Progenitor cell of endocrine pancreas (in vitro differentiated cells): ENCODE measurements at regions not wholly inside any gene's neighbourhood (a gene's known extent, or its start where the extent isn't known, plus 50 kb on each side); places are given as distances from the start of the nearest gene placed in this dataset.

ENCODE experiments used
- DNase-seq: peaks from one replicate; pipeline ENCODE4 v3.0.0; 2021; ENCODE audit warnings: low spot score; ENCODE audit not compliant: unreplicated experiment
- H3K27ac Mint-ChIP-seq: 2 replicates; pipeline ENCODE4 v1.8.0; 2021; ENCODE audit warnings: mild to moderate bottlenecking, moderate library complexity, mixed read lengths
- H3K27me3 Mint-ChIP-seq: 2 replicates; pipeline ENCODE4 v1.8.0; 2021; ENCODE audit warnings: mixed read lengths
- H3K36me3 Mint-ChIP-seq: 2 replicates; pipeline ENCODE4 v1.8.0; 2022; ENCODE audit warnings: mixed read lengths; ENCODE audit not compliant: insufficient read depth
- H3K4me1 Mint-ChIP-seq: 2 replicates; pipeline ENCODE4 v1.8.0; 2021; ENCODE audit warnings: low read depth, mixed read lengths
- H3K4me3 Mint-ChIP-seq: 2 replicates; pipeline ENCODE4 v1.8.0; 2021; ENCODE audit warnings: low read depth, mild to moderate bottlenecking, moderate library complexity, mixed read lengths
- H3K9me3 Mint-ChIP-seq: 2 replicates; pipeline ENCODE4 v1.8.0; 2021; ENCODE audit warnings: low read depth, mixed read lengths
- TF ChIP-seq, protein P1 (sequence below): fragments of 200-600 bp; sonication (generic); IDR thresholded peaks from one replicate; pipeline ENCODE4 v1.5.0; 2021; ENCODE audit warnings: antibody characterized with exemption, mild to moderate bottlenecking; ENCODE audit not compliant: unreplicated experiment

DNA sequence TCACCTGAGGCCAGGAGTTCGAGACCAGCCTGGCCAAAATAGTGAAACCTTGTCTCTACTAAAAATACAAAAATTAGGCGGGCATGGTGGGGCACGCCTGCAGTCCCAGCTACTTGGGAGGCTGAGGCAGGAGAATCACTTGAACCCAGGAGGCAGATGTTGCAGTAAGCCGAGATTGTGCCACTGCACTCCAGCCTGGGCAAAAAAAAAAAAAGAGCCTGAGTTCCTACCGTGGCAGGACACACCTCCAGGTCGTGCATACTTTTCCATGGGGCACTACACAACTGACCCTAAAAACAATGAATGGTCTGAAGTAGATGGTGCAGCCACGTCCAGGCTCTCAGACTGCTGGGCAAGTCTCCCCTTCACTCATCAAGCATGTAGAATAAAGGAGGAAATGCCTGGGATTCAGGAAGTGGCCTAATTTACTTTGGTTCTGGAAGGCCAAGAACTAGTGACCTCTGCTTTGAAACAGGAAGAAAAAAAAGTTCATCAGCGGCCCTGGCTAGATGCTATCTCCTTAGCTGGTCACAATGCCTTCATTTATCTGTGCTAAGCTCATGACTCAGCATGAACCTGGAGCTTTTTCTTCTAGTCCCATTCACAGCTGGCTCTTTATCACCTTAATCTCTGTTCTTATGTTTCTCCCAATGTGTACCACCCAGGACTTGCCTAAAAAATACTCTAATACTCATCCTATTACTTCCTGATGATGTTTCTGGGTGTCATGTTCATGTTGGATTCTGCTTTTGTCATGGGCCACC, 55.8 kb upstream of the OR6J1 start:
- TF ChIP-seq, protein P1, sequence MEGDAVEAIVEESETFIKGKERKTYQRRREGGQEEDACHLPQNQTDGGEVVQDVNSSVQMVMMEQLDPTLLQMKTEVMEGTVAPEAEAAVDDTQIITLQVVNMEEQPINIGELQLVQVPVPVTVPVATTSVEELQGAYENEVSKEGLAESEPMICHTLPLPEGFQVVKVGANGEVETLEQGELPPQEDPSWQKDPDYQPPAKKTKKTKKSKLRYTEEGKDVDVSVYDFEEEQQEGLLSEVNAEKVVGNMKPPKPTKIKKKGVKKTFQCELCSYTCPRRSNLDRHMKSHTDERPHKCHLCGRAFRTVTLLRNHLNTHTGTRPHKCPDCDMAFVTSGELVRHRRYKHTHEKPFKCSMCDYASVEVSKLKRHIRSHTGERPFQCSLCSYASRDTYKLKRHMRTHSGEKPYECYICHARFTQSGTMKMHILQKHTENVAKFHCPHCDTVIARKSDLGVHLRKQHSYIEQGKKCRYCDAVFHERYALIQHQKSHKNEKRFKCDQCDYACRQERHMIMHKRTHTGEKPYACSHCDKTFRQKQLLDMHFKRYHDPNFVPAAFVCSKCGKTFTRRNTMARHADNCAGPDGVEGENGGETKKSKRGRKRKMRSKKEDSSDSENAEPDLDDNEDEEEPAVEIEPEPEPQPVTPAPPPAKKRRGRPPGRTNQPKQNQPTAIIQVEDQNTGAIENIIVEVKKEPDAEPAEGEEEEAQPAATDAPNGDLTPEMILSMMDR: no peak
- Mint-ChIP-seq H3K36me3 (no peaks in the 10 kb centered on the region), H3K4me1 (no peaks in the 10 kb centered on the region), H3K4me3 (no peak overlapping the region), H3K9me3 (no peaks in the 10 kb centered on the region), H3K27ac (no peak overlapping the region), H3K27me3 (no peaks in the 10 kb centered on the region)
- no peak for DNase-seq

DNA sequence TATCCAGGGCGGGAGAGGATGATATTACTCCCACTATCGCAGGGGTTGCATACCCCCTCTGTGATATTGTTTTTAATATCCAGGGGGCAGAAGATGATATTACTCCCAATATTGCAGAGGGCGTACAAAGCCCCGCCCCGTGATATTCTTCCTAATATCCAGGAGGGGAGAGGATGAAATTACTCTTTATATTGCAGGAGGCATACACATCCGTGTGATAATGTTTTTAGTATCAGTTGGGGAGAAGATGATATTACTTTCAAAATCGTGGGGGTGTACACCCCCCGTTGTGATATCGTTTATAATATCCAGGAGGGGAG, 52.9 kb upstream of the OXA1L start:
- Mint-ChIP-seq H3K9me3 (no peaks in the 10 kb centered on the region), H3K4me3 (peak overlapping the region; percentile 72), H3K27me3 (peaks cover 34% of the 10 kb centered on the region), H3K27ac (no peak overlapping the region), H3K36me3 (no peaks in the 10 kb centered on the region), H3K4me1 (peaks cover 1% of the 10 kb centered on the region)
- DNase-seq: no peak
- TF ChIP-seq, protein P1: no peak

DNA sequence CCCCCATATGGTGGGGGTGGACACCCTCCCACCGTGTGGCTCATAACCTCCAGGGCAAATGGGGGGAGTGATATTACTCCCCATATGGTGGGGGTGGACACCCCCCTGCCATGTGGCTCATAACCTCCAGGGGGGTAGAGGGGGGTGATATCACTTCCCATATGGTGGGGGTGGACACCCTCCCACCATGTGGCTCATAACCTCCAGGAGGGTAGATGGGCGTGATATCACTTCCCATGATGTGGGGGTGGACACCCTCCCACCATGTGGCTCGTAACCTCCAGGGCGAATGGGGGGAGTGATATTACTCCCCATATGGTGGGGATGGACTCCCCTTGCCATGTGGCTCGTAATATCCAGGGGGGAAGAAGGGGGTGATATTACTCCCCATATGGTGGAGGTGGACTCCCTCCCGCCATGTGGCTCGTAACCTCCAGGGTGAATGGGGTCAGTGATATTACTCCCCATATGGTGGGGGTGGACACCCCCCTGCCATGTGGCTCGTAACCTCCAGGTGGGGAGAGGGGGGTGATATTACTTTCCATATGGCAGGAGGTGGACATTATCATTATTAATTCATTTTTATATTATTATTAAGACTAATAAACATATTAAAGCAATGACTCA, 51.2 kb upstream of the OXA1L start:
- TF ChIP-seq, protein P1: no peak
- peaks cover 1% of the 10 kb centered on the region for H3K4me1 Mint-ChIP-seq
- no peak overlapping the region for H3K4me3 Mint-ChIP-seq
- H3K36me3 Mint-ChIP-seq: no peaks in the 10 kb centered on the region
- no peak overlapping the region for H3K27ac Mint-ChIP-seq
- no peaks in the 10 kb centered on the region for H3K9me3 Mint-ChIP-seq
- peaks cover 26% of the 10 kb centered on the region for H3K27me3 Mint-ChIP-seq
- no peak for DNase-seq

DNA sequence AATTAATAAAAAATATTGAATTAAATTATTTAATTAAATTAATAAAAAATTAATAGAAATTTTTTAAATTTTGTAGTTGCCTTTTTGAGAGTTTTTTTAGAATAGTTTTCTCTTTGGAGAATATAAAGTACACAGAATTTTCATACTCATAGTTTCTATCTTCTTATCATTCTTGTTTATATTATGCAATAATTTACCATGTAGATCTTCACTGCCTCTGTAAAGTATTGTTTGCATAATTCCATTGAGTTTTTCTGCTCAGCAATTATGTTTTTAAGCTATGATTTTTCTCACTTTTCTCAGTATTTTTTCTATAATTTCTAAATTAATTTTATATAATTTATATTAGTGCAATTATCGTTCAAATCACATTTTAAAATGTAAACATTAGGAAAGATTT, 50.6 kb upstream of the OXA1L start:
- peaks cover 1% of the 10 kb centered on the region for H3K4me1 Mint-ChIP-seq
- no peak overlapping the region for H3K27ac Mint-ChIP-seq
- no peaks in the 10 kb centered on the region for H3K9me3 Mint-ChIP-seq
- H3K27me3 Mint-ChIP-seq: peaks cover 24% of the 10 kb centered on the region
- H3K36me3 Mint-ChIP-seq: no peaks in the 10 kb centered on the region
- no peak for DNase-seq
- no peak overlapping the region for H3K4me3 Mint-ChIP-seq
- TF ChIP-seq, protein P1: no peak
